ENCODE measurements at regions not wholly inside any gene's neighbourhood (a gene's known extent, or its start where the extent isn't known, plus 50 kb on each side); places are given as distances from the start of the nearest gene placed in this dataset.

GRCh38 chr14:71812693-71813092 is 119.5 kb upstream of the RGS6 start:
- H4K20me1 ChIP-seq (ENCODE audit: insufficient read depth): no peaks in the 10 kb centered on the region
- no peaks in the 10 kb centered on the region for H3K4me1 ChIP-seq (ENCODE audit: low read depth, poor library complexity, severe bottlenecking)
- no peak overlapping the region for H3K4me3 ChIP-seq (IDR thresholded peaks at IDR 0.05; ENCODE audit: insufficient read depth, low read depth, low read length)
- H3K27ac ChIP-seq: no peak overlapping the region
- H3K9ac ChIP-seq: no peak overlapping the region
- H3K27me3 ChIP-seq (ENCODE audit: insufficient read depth, low read depth): no peaks in the 10 kb centered on the region
- H3K79me2 ChIP-seq (ENCODE audit: insufficient read depth, low read depth): no peaks in the 10 kb centered on the region
- H3K4me2 ChIP-seq: no peak overlapping the region
- H2AFZ ChIP-seq (ENCODE audit: low read depth): no peak overlapping the region
- H3K36me3 ChIP-seq (ENCODE audit: insufficient read depth): no peaks in the 10 kb centered on the region
- no peak for TF ChIP-seq CTCF (conservative IDR thresholded peaks at IDR 0.05; ENCODE audit: low read depth, low read length)

- Histone ChIP-seq H3K4me1 (ENCODE audit: low read depth, poor library complexity, severe bottlenecking) (no peaks in the 10 kb centered on the region), H3K36me3 (ENCODE audit: insufficient read depth) (no peaks in the 10 kb centered on the region), H3K9ac (no peak overlapping the region), H4K20me1 (ENCODE audit: insufficient read depth) (no peaks in the 10 kb centered on the region), H2AFZ (ENCODE audit: low read depth) (no peak overlapping the region), H3K27me3 (ENCODE audit: insufficient read depth, low read depth) (no peaks in the 10 kb centered on the region), H3K27ac (no peak overlapping the region), H3K4me3 (IDR thresholded peaks at IDR 0.05; ENCODE audit: insufficient read depth, low read depth, low read length) (no peak overlapping the region), H3K79me2 (ENCODE audit: insufficient read depth, low read depth) (no peaks in the 10 kb centered on the region), H3K4me2 (no peak overlapping the region)
- TF ChIP-seq CTCF (conservative IDR thresholded peaks at IDR 0.05; ENCODE audit: low read depth, low read length): no peak
Measured at GRCh38 chr14:71815110-71815509, 117.1 kb upstream of the RGS6 start.

GRCh38 chr14:71824816-71825215 is 107.4 kb upstream of the RGS6 start:
- H3K27me3 ChIP-seq (ENCODE audit: insufficient read depth, low read depth): no peaks in the 10 kb centered on the region

GRCh38 chr14:71833476-71833875 is 98.8 kb upstream of the RGS6 start:
- no peaks in the 10 kb centered on the region for H3K36me3 ChIP-seq (ENCODE audit: insufficient read depth)

More at GRCh38 chr14:71824816-71825215, 107.4 kb upstream of the RGS6 start:
- Histone ChIP-seq H3K4me2 (no peak overlapping the region), H3K36me3 (ENCODE audit: insufficient read depth) (no peaks in the 10 kb centered on the region), H3K27ac (no peak overlapping the region), H3K79me2 (ENCODE audit: insufficient read depth, low read depth) (no peaks in the 10 kb centered on the region), H3K4me1 (ENCODE audit: low read depth, poor library complexity, severe bottlenecking) (no peaks in the 10 kb centered on the region), H3K9ac (no peak overlapping the region), H4K20me1 (ENCODE audit: insufficient read depth) (no peaks in the 10 kb centered on the region), H2AFZ (ENCODE audit: low read depth) (no peak overlapping the region), H3K4me3 (IDR thresholded peaks at IDR 0.05; ENCODE audit: insufficient read depth, low read depth, low read length) (no peak overlapping the region)
- TF ChIP-seq CTCF (conservative IDR thresholded peaks at IDR 0.05; ENCODE audit: low read depth, low read length): no peak

More at GRCh38 chr14:71833476-71833875, 98.8 kb upstream of the RGS6 start:
- Histone ChIP-seq H3K4me1 (ENCODE audit: low read depth, poor library complexity, severe bottlenecking) (no peaks in the 10 kb centered on the region), H3K9ac (no peak overlapping the region), H4K20me1 (ENCODE audit: insufficient read depth) (no peaks in the 10 kb centered on the region), H3K4me3 (IDR thresholded peaks at IDR 0.05; ENCODE audit: insufficient read depth, low read depth, low read length) (no peak overlapping the region), H3K27me3 (ENCODE audit: insufficient read depth, low read depth) (no peaks in the 10 kb centered on the region), H3K4me2 (no peak overlapping the region), H3K27ac (no peak overlapping the region), H3K79me2 (ENCODE audit: insufficient read depth, low read depth) (no peaks in the 10 kb centered on the region), H2AFZ (ENCODE audit: low read depth) (no peak overlapping the region)
- TF ChIP-seq CTCF (conservative IDR thresholded peaks at IDR 0.05; ENCODE audit: low read depth, low read length): no peak
